Spleen (tissue), 7 donors: ENCODE measurements at regions not wholly inside any gene's neighbourhood (a gene's known extent, or its start where the extent isn't known, plus 50 kb on each side); places are given as distances from the start of the nearest gene placed in this dataset.
"Not testable (repeated sequence)": the region's sequence is repeated elsewhere in the genome, so short reads cannot be mapped to it uniquely, and the experiment has no call there.

Experiments used
- POLR2A ChIP-seq, 3 donors: fragments of 450-650 bp; IDR thresholded peaks; one replicate each; pipeline ENCODE4 v1.5.1; 2017; ENCODE audit warnings: antibody characterized with exemption in 3 of 3, mild to moderate bottlenecking in 1 of 3
- POLR2AphosphoS5 ChIP-seq, 3 donors: sonication (generic); formaldehyde crosslinking; IDR thresholded peaks; one replicate each; pipeline ENCODE4 v1.5.1; 2017; ENCODE audit warnings: antibody characterized with exemption in 3 of 3
- TF ChIP-seq, protein P1 (sequence below), 11 experiments: fragments of 200-600 bp in 7 of 11; fragments of 450-650 bp in 4 of 11; sonication (generic) in 4 of 11; IDR thresholded peaks in 8 of 11; conservative IDR thresholded peaks in 3 of 11; 1 replicate in 7 of 11; 2 replicates in 4 of 11; pipeline versions ENCODE4 v1.4.0 to v1.8.0; 2016 to 2021; ENCODE audit warnings: antibody characterized with exemption in 11 of 11, inconsistent platforms in 4 of 11, mild to moderate bottlenecking in 1 of 11
- donor health status: DM: no; HTN: no; CAD: no; lungs with moderate emphysema.
- donor health status: DM: no; HTN: no; CAD: no.
- donor health status: DM: no; HTN: no; CAD: no.

DNA sequence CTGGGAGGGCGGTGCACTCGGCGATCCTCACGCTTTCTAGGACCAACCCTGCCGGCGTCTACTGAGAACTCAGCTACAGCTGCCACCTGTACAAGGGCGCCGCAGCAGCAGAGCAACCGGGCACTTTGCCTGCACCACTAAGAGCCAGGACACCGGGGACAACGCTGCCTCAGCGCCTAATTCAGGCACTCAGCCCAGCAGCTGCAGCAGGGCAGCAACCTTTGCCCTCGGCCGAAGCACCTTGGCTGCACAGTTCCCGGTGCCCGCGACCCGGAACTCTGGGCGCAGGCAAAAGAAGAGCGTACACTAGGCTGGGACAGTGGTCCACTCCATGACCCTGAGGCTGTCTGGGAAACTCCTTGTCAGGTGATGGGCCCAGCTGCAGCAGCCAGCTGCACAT is 85.7 kb downstream of the POTEB3 start:
- TF ChIP-seq, protein P1, sequence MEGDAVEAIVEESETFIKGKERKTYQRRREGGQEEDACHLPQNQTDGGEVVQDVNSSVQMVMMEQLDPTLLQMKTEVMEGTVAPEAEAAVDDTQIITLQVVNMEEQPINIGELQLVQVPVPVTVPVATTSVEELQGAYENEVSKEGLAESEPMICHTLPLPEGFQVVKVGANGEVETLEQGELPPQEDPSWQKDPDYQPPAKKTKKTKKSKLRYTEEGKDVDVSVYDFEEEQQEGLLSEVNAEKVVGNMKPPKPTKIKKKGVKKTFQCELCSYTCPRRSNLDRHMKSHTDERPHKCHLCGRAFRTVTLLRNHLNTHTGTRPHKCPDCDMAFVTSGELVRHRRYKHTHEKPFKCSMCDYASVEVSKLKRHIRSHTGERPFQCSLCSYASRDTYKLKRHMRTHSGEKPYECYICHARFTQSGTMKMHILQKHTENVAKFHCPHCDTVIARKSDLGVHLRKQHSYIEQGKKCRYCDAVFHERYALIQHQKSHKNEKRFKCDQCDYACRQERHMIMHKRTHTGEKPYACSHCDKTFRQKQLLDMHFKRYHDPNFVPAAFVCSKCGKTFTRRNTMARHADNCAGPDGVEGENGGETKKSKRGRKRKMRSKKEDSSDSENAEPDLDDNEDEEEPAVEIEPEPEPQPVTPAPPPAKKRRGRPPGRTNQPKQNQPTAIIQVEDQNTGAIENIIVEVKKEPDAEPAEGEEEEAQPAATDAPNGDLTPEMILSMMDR (IDR thresholded peaks at IDR 0.05 in 8 of 11, conservative IDR thresholded peaks at IDR 0.05 in 3 of 11), result not testable (repeated sequence)
- not testable (repeated sequence) for TF ChIP-seq POLR2A, POLR2AphosphoS5 (IDR thresholded peaks at IDR 0.05)
